ENCODE measurements at regions not wholly inside any gene's neighbourhood (a gene's known extent, or its start where the extent isn't known, plus 50 kb on each side); places are given as distances from the start of the nearest gene placed in this dataset.

DNA sequence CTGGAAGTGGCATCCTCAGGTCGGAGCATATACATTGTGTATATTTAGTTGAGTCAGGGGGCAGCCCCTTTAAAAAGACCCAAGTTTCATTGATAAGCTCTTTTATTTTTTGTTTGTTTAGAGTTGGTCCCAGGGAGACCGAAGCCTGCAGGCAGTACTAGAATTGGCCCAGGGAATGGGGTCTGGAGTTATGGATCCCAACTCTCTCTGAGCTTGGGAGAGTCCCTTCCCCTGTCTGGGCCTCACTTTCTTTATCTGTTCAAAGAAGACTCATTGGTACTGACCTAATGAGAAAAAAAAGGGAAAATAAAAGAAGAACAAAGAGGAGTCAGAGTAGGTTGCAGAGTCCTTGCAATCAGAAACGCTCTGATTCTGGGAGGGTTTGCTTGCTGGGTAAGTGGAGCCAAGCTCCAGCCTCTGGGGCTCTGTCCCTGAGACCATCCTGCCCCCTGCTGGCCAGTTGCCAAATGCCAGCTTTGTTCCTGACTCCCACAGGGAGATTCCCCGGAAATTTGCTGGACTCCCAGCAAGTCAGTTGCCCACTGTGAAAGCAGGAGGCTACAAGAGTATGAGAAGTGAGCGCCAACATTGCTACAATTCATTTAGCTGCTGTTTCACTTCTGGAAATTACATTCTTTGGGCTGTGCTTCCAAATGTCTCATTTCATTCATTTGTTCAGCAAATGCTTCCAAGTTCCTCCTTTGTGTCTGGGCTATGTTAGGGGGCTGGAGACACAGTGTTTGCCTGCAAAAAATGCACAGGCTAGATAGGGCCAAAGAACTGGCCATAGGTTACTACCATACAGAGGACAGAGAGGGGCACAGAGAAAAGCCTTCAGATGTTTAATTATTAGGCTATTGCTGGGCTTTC lies 156.2 kb downstream of the MELK start:
- peak; percentile 89 for DNase-seq (ENCODE audit: low spot score)
- Histone ChIP-seq H3K27ac (no peak overlapping the region), H2AFZ (no peak overlapping the region), H3K4me2 (no peak overlapping the region), H3K9me3 (ENCODE audit: low read depth) (no peaks in the 10 kb centered on the region), H3K4me3 (no peak overlapping the region), H3K36me3 (replicated peaks; ENCODE audit: insufficient read depth, low read depth) (no peaks in the 10 kb centered on the region), H3K4me1 (ENCODE audit: insufficient read depth) (no peaks in the 10 kb centered on the region), H3K27me3 (no peaks in the 10 kb centered on the region), H3K9me2 (replicated peaks; ENCODE audit: insufficient read depth) (no peaks in the 10 kb centered on the region), H4K20me1 (ENCODE audit: insufficient read depth, poor library complexity, severe bottlenecking) (no peaks in the 10 kb centered on the region), H3K79me2 (no peaks in the 10 kb centered on the region)
- TF ChIP-seq, protein P1, sequence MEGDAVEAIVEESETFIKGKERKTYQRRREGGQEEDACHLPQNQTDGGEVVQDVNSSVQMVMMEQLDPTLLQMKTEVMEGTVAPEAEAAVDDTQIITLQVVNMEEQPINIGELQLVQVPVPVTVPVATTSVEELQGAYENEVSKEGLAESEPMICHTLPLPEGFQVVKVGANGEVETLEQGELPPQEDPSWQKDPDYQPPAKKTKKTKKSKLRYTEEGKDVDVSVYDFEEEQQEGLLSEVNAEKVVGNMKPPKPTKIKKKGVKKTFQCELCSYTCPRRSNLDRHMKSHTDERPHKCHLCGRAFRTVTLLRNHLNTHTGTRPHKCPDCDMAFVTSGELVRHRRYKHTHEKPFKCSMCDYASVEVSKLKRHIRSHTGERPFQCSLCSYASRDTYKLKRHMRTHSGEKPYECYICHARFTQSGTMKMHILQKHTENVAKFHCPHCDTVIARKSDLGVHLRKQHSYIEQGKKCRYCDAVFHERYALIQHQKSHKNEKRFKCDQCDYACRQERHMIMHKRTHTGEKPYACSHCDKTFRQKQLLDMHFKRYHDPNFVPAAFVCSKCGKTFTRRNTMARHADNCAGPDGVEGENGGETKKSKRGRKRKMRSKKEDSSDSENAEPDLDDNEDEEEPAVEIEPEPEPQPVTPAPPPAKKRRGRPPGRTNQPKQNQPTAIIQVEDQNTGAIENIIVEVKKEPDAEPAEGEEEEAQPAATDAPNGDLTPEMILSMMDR (IDR thresholded peaks at IDR 0.05; ENCODE audit: poor library complexity) = peak; percentile 78
- no peak for TF ChIP-seq EZH2 (IDR thresholded peaks at IDR 0.05; ENCODE audit: borderline replicate concordance)
- TF ChIP-seq EZH2phosphoT487 (IDR thresholded peaks at IDR 0.05; ENCODE audit: low read depth, severe bottlenecking, unreplicated experiment) = no peak
- 36% methylated on average over 5 of the region's 5 CpGs for WGBS (ENCODE audit: low lambda C conversion rate, missing lambda C conversion rate)

DNA sequence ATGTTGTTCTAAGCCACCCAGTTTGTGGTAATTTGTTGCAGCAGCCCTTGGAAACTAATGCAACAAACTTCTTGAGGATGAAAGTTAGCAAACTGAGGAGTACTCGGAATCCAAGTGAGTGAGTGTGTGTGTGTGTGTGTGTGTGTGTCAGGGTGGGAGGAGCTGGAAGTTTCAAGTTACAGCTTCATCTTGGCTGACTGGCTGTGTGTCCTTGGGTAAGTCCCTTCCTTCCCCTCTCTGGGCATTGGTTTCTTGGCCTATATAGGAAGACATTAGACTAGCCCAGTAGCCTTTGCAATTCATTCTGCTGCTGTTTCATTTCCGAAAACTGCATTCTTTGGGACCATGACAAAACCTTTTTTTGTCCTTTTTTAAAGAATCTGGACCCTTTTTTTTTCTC lies 157.2 kb downstream of the MELK start:
- no peak for TF ChIP-seq EZH2phosphoT487 (IDR thresholded peaks at IDR 0.05; ENCODE audit: low read depth, severe bottlenecking, unreplicated experiment)
- no peak for TF ChIP-seq EZH2 (IDR thresholded peaks at IDR 0.05; ENCODE audit: borderline replicate concordance)
- TF ChIP-seq, protein P1 (IDR thresholded peaks at IDR 0.05; ENCODE audit: poor library complexity) = no peak
- Histone ChIP-seq H3K4me1 (ENCODE audit: insufficient read depth) (no peaks in the 10 kb centered on the region), H3K9me3 (ENCODE audit: low read depth) (no peaks in the 10 kb centered on the region), H3K27ac (no peak overlapping the region), H3K27me3 (no peaks in the 10 kb centered on the region), H2AFZ (no peak overlapping the region), H3K9me2 (replicated peaks; ENCODE audit: insufficient read depth) (no peaks in the 10 kb centered on the region), H3K4me2 (no peak overlapping the region), H4K20me1 (ENCODE audit: insufficient read depth, poor library complexity, severe bottlenecking) (no peaks in the 10 kb centered on the region), H3K4me3 (no peak overlapping the region), H3K36me3 (replicated peaks; ENCODE audit: insufficient read depth, low read depth) (no peaks in the 10 kb centered on the region), H3K79me2 (no peaks in the 10 kb centered on the region)
- no peak for DNase-seq (ENCODE audit: low spot score)
- 87% methylated on average over 2 of the region's 2 CpGs for WGBS (ENCODE audit: low lambda C conversion rate, missing lambda C conversion rate)

DNA sequence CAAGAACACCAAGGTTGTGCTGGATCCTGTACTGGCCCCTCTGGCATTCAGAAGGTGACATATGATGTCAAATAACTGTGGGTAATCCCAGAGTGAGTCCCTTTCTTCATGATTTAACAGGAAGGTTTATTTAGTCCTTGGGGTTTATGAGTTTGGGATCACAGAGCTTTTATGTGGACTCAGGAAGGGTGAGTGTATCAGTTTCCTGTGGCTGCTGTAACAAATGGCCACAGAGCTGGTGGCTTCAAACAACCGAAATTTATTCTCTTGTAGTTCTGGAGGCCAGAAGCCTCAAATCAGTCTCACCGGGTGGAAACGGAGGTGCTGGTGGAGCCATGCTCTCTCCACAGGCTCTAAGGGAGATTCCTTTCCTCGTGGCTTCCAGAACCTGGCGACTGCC lies 157.7 kb downstream of the MELK start:
- TF ChIP-seq EZH2 (IDR thresholded peaks at IDR 0.05; ENCODE audit: borderline replicate concordance) = no peak
- no peak for TF ChIP-seq EZH2phosphoT487 (IDR thresholded peaks at IDR 0.05; ENCODE audit: low read depth, severe bottlenecking, unreplicated experiment)
- TF ChIP-seq, protein P1 (IDR thresholded peaks at IDR 0.05; ENCODE audit: poor library complexity) = no peak
- Histone ChIP-seq H3K79me2 (no peaks in the 10 kb centered on the region), H3K4me2 (no peak overlapping the region), H3K9me2 (replicated peaks; ENCODE audit: insufficient read depth) (no peaks in the 10 kb centered on the region), H3K9me3 (ENCODE audit: low read depth) (no peaks in the 10 kb centered on the region), H2AFZ (no peak overlapping the region), H3K36me3 (replicated peaks; ENCODE audit: insufficient read depth, low read depth) (no peaks in the 10 kb centered on the region), H3K4me3 (no peak overlapping the region), H3K27ac (no peak overlapping the region), H3K27me3 (no peaks in the 10 kb centered on the region), H3K4me1 (ENCODE audit: insufficient read depth) (no peaks in the 10 kb centered on the region), H4K20me1 (ENCODE audit: insufficient read depth, poor library complexity, severe bottlenecking) (no peaks in the 10 kb centered on the region)
- no peak for DNase-seq (ENCODE audit: low spot score)
- WGBS (ENCODE audit: low lambda C conversion rate, missing lambda C conversion rate) = 88% methylated on average over 5 of the region's 5 CpGs

All from hepatocyte (in vitro differentiated cells).